ENCODE measurements at regions not wholly inside any gene's neighbourhood (a gene's known extent, or its start where the extent isn't known, plus 50 kb on each side); places are given as distances from the start of the nearest gene placed in this dataset.

DNA sequence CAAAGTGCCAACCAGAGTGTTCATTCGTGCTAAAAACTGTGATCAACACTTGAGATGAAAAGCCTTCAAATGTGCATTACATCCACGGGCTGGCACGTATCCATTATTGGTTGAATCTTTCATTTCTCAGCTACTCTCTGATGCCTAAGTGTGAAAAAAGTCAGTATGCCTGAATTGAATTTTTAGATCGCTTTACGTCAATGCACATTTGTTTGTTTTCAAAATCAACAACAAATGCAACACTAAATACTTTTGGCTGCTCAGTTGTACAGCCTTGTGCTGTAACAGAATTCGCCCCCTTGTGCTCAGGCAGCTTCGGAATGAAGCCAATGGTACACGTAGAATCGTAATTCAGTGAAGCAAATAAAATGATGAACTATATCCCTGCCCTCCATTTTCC lies 446.5 kb upstream of the NRP1 start:
- H3K36me3 Mint-ChIP-seq: no peaks in the 10 kb centered on the region
- no peaks in the 10 kb centered on the region for H3K27me3 Mint-ChIP-seq (ENCODE audit: low read depth)
- TF ChIP-seq CTCF (IDR thresholded peaks at IDR 0.05; ENCODE audit: unreplicated experiment): no peak

GRCh38 chr10:33777223-33777622 lies 442.8 kb upstream of the NRP1 start:
- H3K36me3 Mint-ChIP-seq: no peaks in the 10 kb centered on the region
- H3K27ac Mint-ChIP-seq: no peak overlapping the region
- no peak for TF ChIP-seq CTCF (IDR thresholded peaks at IDR 0.05; ENCODE audit: unreplicated experiment)
- no peaks in the 10 kb centered on the region for H3K9me3 Mint-ChIP-seq
- DNase-seq (ENCODE audit: low spot score in 2 of 2, unreplicated experiment in 2 of 2): no peak
- no peaks in the 10 kb centered on the region for H3K27me3 Mint-ChIP-seq (ENCODE audit: low read depth)
- no peak overlapping the region for H3K4me3 Mint-ChIP-seq
- peaks cover 13% of the 10 kb centered on the region for H3K4me1 Mint-ChIP-seq

More for the DNA sequence above, 446.5 kb upstream of the NRP1 start:
- no peak for DNase-seq (ENCODE audit: low spot score in 2 of 2, unreplicated experiment in 2 of 2)
- no peaks in the 10 kb centered on the region for H3K4me1 Mint-ChIP-seq
- H3K4me3 Mint-ChIP-seq: no peak overlapping the region
- H3K27ac Mint-ChIP-seq: no peak overlapping the region
- peaks cover 13% of the 10 kb centered on the region for H3K9me3 Mint-ChIP-seq

- Mint-ChIP-seq H3K4me3 (no peak overlapping the region), H3K27ac (no peak overlapping the region), H3K36me3 (no peaks in the 10 kb centered on the region), H3K9me3 (no peaks in the 10 kb centered on the region), H3K27me3 (ENCODE audit: low read depth) (no peaks in the 10 kb centered on the region), H3K4me1 (peaks cover 17% of the 10 kb centered on the region)
- DNase-seq (ENCODE audit: low spot score in 2 of 2, unreplicated experiment in 2 of 2): no peak
- TF ChIP-seq CTCF (IDR thresholded peaks at IDR 0.05; ENCODE audit: unreplicated experiment): no peak
These were observed 442.1 kb upstream of the NRP1 start for GRCh38 chr10:33776419-33777070.

DNA sequence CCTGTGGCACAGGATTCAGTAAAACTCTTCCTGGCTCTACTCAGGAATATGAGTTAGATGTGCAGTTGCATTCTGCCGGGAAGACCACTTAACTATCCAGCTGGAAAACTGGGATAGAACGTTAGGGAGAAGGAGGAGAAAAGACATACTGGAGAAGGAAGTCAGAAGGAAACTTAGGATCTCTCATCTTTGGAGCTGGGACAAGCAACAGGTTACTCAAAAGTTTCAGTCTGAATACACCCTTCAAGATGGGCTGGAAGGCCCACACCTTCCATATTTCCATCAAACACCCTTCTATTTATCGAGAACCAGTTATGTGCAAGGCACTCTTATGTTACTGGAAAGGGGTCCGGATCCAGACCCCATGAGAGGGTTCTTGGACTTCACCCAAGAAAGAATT lies 440.4 kb upstream of the NRP1 start:
- H3K4me1 Mint-ChIP-seq: peaks cover 17% of the 10 kb centered on the region
- no peaks in the 10 kb centered on the region for H3K36me3 Mint-ChIP-seq
- DNase-seq (ENCODE audit: low spot score in 2 of 2, unreplicated experiment in 2 of 2): no peak
- no peak for TF ChIP-seq CTCF (IDR thresholded peaks at IDR 0.05; ENCODE audit: unreplicated experiment)
- no peaks in the 10 kb centered on the region for H3K27me3 Mint-ChIP-seq (ENCODE audit: low read depth)
- no peak overlapping the region for H3K27ac Mint-ChIP-seq
- H3K9me3 Mint-ChIP-seq: no peaks in the 10 kb centered on the region
- no peak overlapping the region for H3K4me3 Mint-ChIP-seq

- Mint-ChIP-seq H3K4me3 (no peak overlapping the region), H3K9me3 (no peaks in the 10 kb centered on the region), H3K36me3 (no peaks in the 10 kb centered on the region), H3K4me1 (peaks cover 17% of the 10 kb centered on the region), H3K27me3 (ENCODE audit: low read depth) (no peaks in the 10 kb centered on the region), H3K27ac (no peak overlapping the region)
- no peak for TF ChIP-seq CTCF (IDR thresholded peaks at IDR 0.05; ENCODE audit: unreplicated experiment)
- no peak for DNase-seq (ENCODE audit: low spot score in 2 of 2, unreplicated experiment in 2 of 2)
These were observed 439.5 kb upstream of the NRP1 start for GRCh38 chr10:33773886-33774480.

Data from mesothelial cell of epicardium (in vitro differentiated cells).